CD14-positive monocyte (primary cell): ENCODE measurements at regions not wholly inside any gene's neighbourhood (a gene's known extent, or its start where the extent isn't known, plus 50 kb on each side); places are given as distances from the start of the nearest gene placed in this dataset.

Source experiments
- DNase-seq, 3 donors: peaks; one replicate each; pipeline ENCODE4 v3.0.0-alpha.2; 2011 to 2022
- H2AFZ ChIP-seq: 2 replicates; pipeline ENCODE4 v1.6.0; 2012; ENCODE audit warnings: mild to moderate bottlenecking, low read depth, low read length, inconsistent platforms; ENCODE audit not compliant: insufficient read depth, poor library complexity, severe bottlenecking
- H3K27ac ChIP-seq, 2 donors: 1 replicate in 1 of 2; 2 replicates in 1 of 2; pipeline ENCODE4 v1.5.1; 2012 to 2013; ENCODE audit warnings: low read length in 2 of 2, control low read depth in 1 of 2, inconsistent platforms in 1 of 2, low read depth in 1 of 2, mild to moderate bottlenecking in 1 of 2
- H3K27me3 ChIP-seq, 2 donors: one replicate each; pipeline versions ENCODE4 v1.6.0 to v1.6.1; 2011 to 2013; ENCODE audit warnings: low read length in 2 of 2; ENCODE audit not compliant: control insufficient read depth in 2 of 2, insufficient read depth in 2 of 2
- H3K36me3 ChIP-seq, 2 donors: replicated peaks in 1 of 2; 1 replicate in 1 of 2; 2 replicates in 1 of 2; pipeline versions ENCODE4 v1.5.1 to v1.6.1; 2012 to 2013; ENCODE audit warnings: low read length in 2 of 2, control low read depth in 1 of 2, inconsistent platforms in 1 of 2, mild to moderate bottlenecking in 1 of 2; ENCODE audit not compliant: insufficient read depth in 2 of 2, control insufficient read depth in 1 of 2
- H3K4me1 ChIP-seq, 2 donors: 1 replicate in 1 of 2; 2 replicates in 1 of 2; pipeline versions ENCODE4 v1.5.1 to v1.6.1; 2012 to 2013; ENCODE audit warnings: low read length in 2 of 2, control low read depth in 1 of 2, inconsistent platforms in 1 of 2, mild to moderate bottlenecking in 1 of 2, moderate library complexity in 1 of 2; ENCODE audit not compliant: insufficient read depth in 2 of 2, control insufficient read depth in 1 of 2
- H3K4me2 ChIP-seq: replicated peaks from 2 replicates; pipeline ENCODE3; 2012; ENCODE audit warnings: low read length, moderate library complexity, mild to moderate bottlenecking; ENCODE audit not compliant: poor library complexity, severe bottlenecking; ENCODE audit errors: extremely low read depth
- H3K4me3 ChIP-seq, 3 experiments: fragments of 200-600 bp in 1 of 3; sonication (generic) in 1 of 3; replicated peaks in 1 of 3; 1 replicate in 2 of 3; 2 replicates in 1 of 3; pipeline ENCODE4 v1.5.1; 2011 to 2013; ENCODE audit warnings: low read length in 3 of 3, mild to moderate bottlenecking in 3 of 3, control low read depth in 2 of 3, low read depth in 2 of 3, inconsistent platforms in 1 of 3, moderate library complexity in 1 of 3
- H3K79me2 ChIP-seq: 2 replicates; pipeline ENCODE4 v1.6.0; 2012; ENCODE audit warnings: mild to moderate bottlenecking, control low read depth, inconsistent platforms, low read length, moderate library complexity; ENCODE audit not compliant: insufficient read depth
- H3K9ac ChIP-seq: 2 replicates; pipeline ENCODE4 v1.6.0; 2017; ENCODE audit warnings: low read length, mild to moderate bottlenecking; ENCODE audit not compliant: insufficient read depth, poor library complexity, severe bottlenecking
- H3K9me3 ChIP-seq, 2 donors: replicated peaks in 1 of 2; 1 replicate in 1 of 2; 2 replicates in 1 of 2; pipeline versions ENCODE4 v1.5.1 to v1.6.1; 2012 to 2013; ENCODE audit warnings: low read length in 2 of 2, control low read depth in 1 of 2; ENCODE audit not compliant: control insufficient read depth in 1 of 2, insufficient read depth in 1 of 2
- H4K20me1 ChIP-seq: 2 replicates; pipeline ENCODE4 v1.6.0; 2012; ENCODE audit warnings: mild to moderate bottlenecking, low read length, control low read depth, moderate library complexity; ENCODE audit not compliant: insufficient read depth
- H3K27ac Mint-ChIP-seq, 7 donors: one replicate each; pipeline ENCODE4 v1.8.0; 2020; ENCODE audit warnings: mild to moderate bottlenecking in 7 of 7, mixed read lengths in 7 of 7, moderate library complexity in 6 of 7, inconsistent platforms in 2 of 7
- H3K27me3 Mint-ChIP-seq, 3 donors: one replicate each; pipeline ENCODE4 v1.8.0; 2021 to 2022; ENCODE audit warnings: low read depth in 3 of 3, mild to moderate bottlenecking in 3 of 3, mixed read lengths in 3 of 3, moderate library complexity in 3 of 3, inconsistent platforms in 1 of 3
- H3K36me3 Mint-ChIP-seq, 2 donors: one replicate each; pipeline ENCODE4 v1.8.0; 2020; ENCODE audit warnings: mixed read lengths in 2 of 2, inconsistent platforms in 1 of 2, mild to moderate bottlenecking in 1 of 2
- H3K4me1 Mint-ChIP-seq: one replicate; pipeline ENCODE4 v1.8.0; 2020; ENCODE audit warnings: mild to moderate bottlenecking, mixed read lengths
- H3K4me3 Mint-ChIP-seq, 2 donors: one replicate each; pipeline ENCODE4 v1.8.0; 2020; ENCODE audit warnings: mild to moderate bottlenecking in 2 of 2, mixed read lengths in 2 of 2, moderate library complexity in 1 of 2
- H3K9me3 Mint-ChIP-seq, 7 donors: one replicate each; pipeline ENCODE4 v1.8.0; 2020 to 2022; ENCODE audit warnings: mixed read lengths in 7 of 7, mild to moderate bottlenecking in 6 of 7, moderate library complexity in 6 of 7, inconsistent platforms in 2 of 7
- WGBS: methylation state at CpG from one replicate; pipeline ENCODE4 v1.1.5; 2013; ENCODE audit warnings: missing lambda C conversion rate; ENCODE audit not compliant: insufficient coverage; 5-methylcytosine and 5-hydroxymethylcytosine counted together
- intact Hi-C, 2 donors: fragments of 100-400 bp; cut with micrococcal nuclease; formaldehyde crosslinking; loops; one replicate each; pipeline versions ENCODE4 v1.15.0 to v1.15.1; 2023
- TF ChIP-seq, protein P1 (sequence below): fragments of 200-600 bp; IDR thresholded peaks from one replicate; pipeline ENCODE4 v1.8.0; 2022; ENCODE audit warnings: antibody characterized with exemption, mild to moderate bottlenecking

DNA sequence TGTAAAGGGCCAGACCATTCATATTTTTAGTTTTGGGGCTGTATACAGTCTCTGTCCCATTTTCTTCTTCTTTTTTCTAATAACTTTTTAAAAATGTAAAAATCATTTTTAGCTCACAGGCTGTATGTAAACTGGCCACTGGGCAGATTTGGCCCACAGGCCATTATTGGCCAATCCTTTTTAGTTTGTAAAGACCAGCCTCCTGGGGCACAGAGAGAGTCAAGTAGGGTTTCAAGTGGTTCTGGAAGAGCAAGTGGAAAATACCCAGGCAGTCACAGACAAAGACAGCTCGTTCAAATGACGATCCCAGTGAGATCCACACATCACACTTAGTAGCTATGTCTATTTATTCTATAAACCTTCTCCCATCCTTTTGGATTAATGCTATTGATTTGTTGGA is 150.2 kb upstream of the ARHGAP20 start:
- Histone ChIP-seq H3K4me1 (no peaks in the 10 kb centered on the region), H3K4me2 (no peak overlapping the region), H3K27ac (no peak overlapping the region), H3K36me3 (no peaks in the 10 kb centered on the region), H4K20me1 (no peaks in the 10 kb centered on the region), H3K79me2 (no peaks in the 10 kb centered on the region), H2AFZ (no peak overlapping the region), H3K4me3 (no peak overlapping the region), H3K9ac (no peak overlapping the region), H3K27me3 (no peaks in the 10 kb centered on the region), H3K9me3 (no peaks in the 10 kb centered on the region)
- TF ChIP-seq, protein P1, sequence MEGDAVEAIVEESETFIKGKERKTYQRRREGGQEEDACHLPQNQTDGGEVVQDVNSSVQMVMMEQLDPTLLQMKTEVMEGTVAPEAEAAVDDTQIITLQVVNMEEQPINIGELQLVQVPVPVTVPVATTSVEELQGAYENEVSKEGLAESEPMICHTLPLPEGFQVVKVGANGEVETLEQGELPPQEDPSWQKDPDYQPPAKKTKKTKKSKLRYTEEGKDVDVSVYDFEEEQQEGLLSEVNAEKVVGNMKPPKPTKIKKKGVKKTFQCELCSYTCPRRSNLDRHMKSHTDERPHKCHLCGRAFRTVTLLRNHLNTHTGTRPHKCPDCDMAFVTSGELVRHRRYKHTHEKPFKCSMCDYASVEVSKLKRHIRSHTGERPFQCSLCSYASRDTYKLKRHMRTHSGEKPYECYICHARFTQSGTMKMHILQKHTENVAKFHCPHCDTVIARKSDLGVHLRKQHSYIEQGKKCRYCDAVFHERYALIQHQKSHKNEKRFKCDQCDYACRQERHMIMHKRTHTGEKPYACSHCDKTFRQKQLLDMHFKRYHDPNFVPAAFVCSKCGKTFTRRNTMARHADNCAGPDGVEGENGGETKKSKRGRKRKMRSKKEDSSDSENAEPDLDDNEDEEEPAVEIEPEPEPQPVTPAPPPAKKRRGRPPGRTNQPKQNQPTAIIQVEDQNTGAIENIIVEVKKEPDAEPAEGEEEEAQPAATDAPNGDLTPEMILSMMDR = no peak
- WGBS = no CpG with 5 or more reads among the region's 2 CpGs
- no peak for DNase-seq
- Mint-ChIP-seq H3K27ac (peak overlapping the region in 1 of 7 donors; percentile 27), H3K36me3 (no peaks in the 10 kb centered on the region), H3K27me3 (no peaks in the 10 kb centered on the region), H3K4me1 (no peaks in the 10 kb centered on the region), H3K9me3 (no peaks in the 10 kb centered on the region), H3K4me3 (no peak overlapping the region)
- intact Hi-C loops = no loop called here

DNA sequence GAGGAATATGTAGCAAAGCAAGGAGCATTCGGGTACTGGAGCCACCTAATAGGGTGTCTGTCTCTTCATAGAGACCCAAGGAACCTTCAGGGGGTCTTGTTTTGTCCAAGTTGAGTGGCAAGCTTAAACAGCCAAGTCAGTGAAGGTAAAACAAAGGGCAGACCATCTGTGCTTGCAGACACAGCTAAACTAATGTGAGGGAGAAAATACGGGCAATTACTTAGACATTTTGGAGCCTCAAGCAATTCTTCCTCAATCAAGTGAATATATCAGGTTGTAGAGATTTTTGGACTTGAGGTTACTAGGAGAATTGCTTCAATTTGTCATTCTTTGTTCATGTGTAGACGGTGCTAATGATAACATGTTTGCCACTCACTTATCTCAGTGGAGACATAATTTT is 148.2 kb upstream of the ARHGAP20 start:
- Histone ChIP-seq H4K20me1 (no peaks in the 10 kb centered on the region), H3K27ac (no peak overlapping the region), H3K9ac (no peak overlapping the region), H3K4me2 (no peak overlapping the region), H2AFZ (no peak overlapping the region), H3K79me2 (no peaks in the 10 kb centered on the region), H3K9me3 (no peaks in the 10 kb centered on the region), H3K27me3 (no peaks in the 10 kb centered on the region), H3K4me1 (no peaks in the 10 kb centered on the region), H3K4me3 (no peak overlapping the region), H3K36me3 (no peaks in the 10 kb centered on the region)
- Mint-ChIP-seq H3K27me3 (no peaks in the 10 kb centered on the region), H3K4me1 (no peaks in the 10 kb centered on the region), H3K27ac (no peak overlapping the region), H3K9me3 (peaks cover 0 to 4% (median 0%) of the 10 kb centered on the region in 7 donors), H3K4me3 (no peak overlapping the region), H3K36me3 (no peaks in the 10 kb centered on the region)
- DNase-seq = no peak
- TF ChIP-seq, protein P1 = no peak
- 100% methylated on average over 1 of the region's 3 CpGs for WGBS
- intact Hi-C loops = no loop called here
